ENCODE measurements at regions not wholly inside any gene's neighbourhood (a gene's known extent, or its start where the extent isn't known, plus 50 kb on each side); places are given as distances from the start of the nearest gene placed in this dataset.

- Histone ChIP-seq H3K4me2 (ENCODE audit: low read depth, low read length, poor library complexity, severe bottlenecking) (no peak overlapping the region), H3K9me3 (ENCODE audit: insufficient read depth, low read length) (no peaks in the 10 kb centered on the region), H3K9me2 (replicated peaks; ENCODE audit: insufficient read depth, low read length) (0 out of 2 replicates have a peak, but pooled peaks cover 3% of the 10 kb centered on the region), H3K36me3 (ENCODE audit: low read length) (no peaks in the 10 kb centered on the region), H3K27me3 (ENCODE audit: low read length) (no peaks in the 10 kb centered on the region), H4K20me1 (ENCODE audit: low read depth, low read length) (no peaks in the 10 kb centered on the region), H3K79me2 (ENCODE audit: insufficient read depth, low read length) (no peaks in the 10 kb centered on the region), H3F3A (ENCODE audit: insufficient read depth) (no peaks in the 10 kb centered on the region), H3K4me3 (ENCODE audit: insufficient read depth, low read length, poor library complexity, severe bottlenecking) (no peak overlapping the region), H3K27ac (ENCODE audit: low read depth, low read length) (no peak overlapping the region), H2AFZ (ENCODE audit: low read depth, low read length, severe bottlenecking) (no peak overlapping the region), H3K9ac (ENCODE audit: low read length) (no peak overlapping the region)
- TF ChIP-seq EZH2phosphoT487 (conservative IDR thresholded peaks at IDR 0.05; ENCODE audit: low read length): no peak
Observed at GRCh38 chr5:67543720-67544270, 347.2 kb upstream of the CD180 start.

GRCh38 chr5:67542479-67542878, 345.9 kb upstream of the CD180 start:
- H3K27me3 ChIP-seq (ENCODE audit: low read length): no peaks in the 10 kb centered on the region
- TF ChIP-seq CTCF (IDR thresholded peaks at IDR 0.05; ENCODE audit: insufficient read depth, low read length, poor library complexity, severe bottlenecking) (no peak), EZH2phosphoT487 (conservative IDR thresholded peaks at IDR 0.05; ENCODE audit: low read length) (no peak)

GRCh38 chr5:67541875-67542274, 345.3 kb upstream of the CD180 start:
- H3K27me3 ChIP-seq (ENCODE audit: low read length): no peaks in the 10 kb centered on the region
- H3K9me3 ChIP-seq (ENCODE audit: insufficient read depth, low read length): no peaks in the 10 kb centered on the region
- no peaks in the 10 kb centered on the region for H3F3A ChIP-seq (ENCODE audit: insufficient read depth)
- H2AFZ ChIP-seq (ENCODE audit: low read depth, low read length, severe bottlenecking): no peak overlapping the region
- no peak overlapping the region for H3K4me2 ChIP-seq (ENCODE audit: low read depth, low read length, poor library complexity, severe bottlenecking)
- H3K36me3 ChIP-seq (ENCODE audit: low read length): no peaks in the 10 kb centered on the region
- no peak overlapping the region for H3K27ac ChIP-seq (ENCODE audit: low read depth, low read length)
- no peaks in the 10 kb centered on the region for H3K79me2 ChIP-seq (ENCODE audit: insufficient read depth, low read length)
- no peaks in the 10 kb centered on the region for H4K20me1 ChIP-seq (ENCODE audit: low read depth, low read length)
- H3K4me3 ChIP-seq (ENCODE audit: insufficient read depth, low read length, poor library complexity, severe bottlenecking): no peak overlapping the region
- no peak overlapping the region for H3K9ac ChIP-seq (ENCODE audit: low read length)
- 0 out of 2 replicates have a peak, but pooled peaks cover 2% of the 10 kb centered on the region for H3K9me2 ChIP-seq (replicated peaks; ENCODE audit: insufficient read depth, low read length)
- no peak for TF ChIP-seq EZH2phosphoT487 (conservative IDR thresholded peaks at IDR 0.05; ENCODE audit: low read length)
- TF ChIP-seq CTCF (IDR thresholded peaks at IDR 0.05; ENCODE audit: insufficient read depth, low read length, poor library complexity, severe bottlenecking): no peak

More at GRCh38 chr5:67542479-67542878, 345.9 kb upstream of the CD180 start:
- H3F3A ChIP-seq (ENCODE audit: insufficient read depth): no peaks in the 10 kb centered on the region
- no peaks in the 10 kb centered on the region for H4K20me1 ChIP-seq (ENCODE audit: low read depth, low read length)
- no peak overlapping the region for H3K4me3 ChIP-seq (ENCODE audit: insufficient read depth, low read length, poor library complexity, severe bottlenecking)
- H3K9ac ChIP-seq (ENCODE audit: low read length): no peak overlapping the region
- no peak overlapping the region for H3K4me2 ChIP-seq (ENCODE audit: low read depth, low read length, poor library complexity, severe bottlenecking)
- H3K36me3 ChIP-seq (ENCODE audit: low read length): no peaks in the 10 kb centered on the region
- H3K9me3 ChIP-seq (ENCODE audit: insufficient read depth, low read length): no peaks in the 10 kb centered on the region
- H3K27ac ChIP-seq (ENCODE audit: low read depth, low read length): no peak overlapping the region
- no peak overlapping the region for H2AFZ ChIP-seq (ENCODE audit: low read depth, low read length, severe bottlenecking)
- H3K9me2 ChIP-seq (replicated peaks; ENCODE audit: insufficient read depth, low read length): 0 out of 2 replicates have a peak, but pooled peaks cover 3% of the 10 kb centered on the region
- H3K79me2 ChIP-seq (ENCODE audit: insufficient read depth, low read length): no peaks in the 10 kb centered on the region

- no peak overlapping the region for H3K27ac ChIP-seq (ENCODE audit: low read depth, low read length)
- H3K9ac ChIP-seq (ENCODE audit: low read length): no peak overlapping the region
- no peak overlapping the region for H2AFZ ChIP-seq (ENCODE audit: low read depth, low read length, severe bottlenecking)
- H3K79me2 ChIP-seq (ENCODE audit: insufficient read depth, low read length): no peaks in the 10 kb centered on the region
- no peak overlapping the region for H3K4me2 ChIP-seq (ENCODE audit: low read depth, low read length, poor library complexity, severe bottlenecking)
- no peaks in the 10 kb centered on the region for H3K36me3 ChIP-seq (ENCODE audit: low read length)
- H3K27me3 ChIP-seq (ENCODE audit: low read length): no peaks in the 10 kb centered on the region
- no peaks in the 10 kb centered on the region for H4K20me1 ChIP-seq (ENCODE audit: low read depth, low read length)
- H3K4me3 ChIP-seq (ENCODE audit: insufficient read depth, low read length, poor library complexity, severe bottlenecking): no peak overlapping the region
- TF ChIP-seq EZH2phosphoT487 (conservative IDR thresholded peaks at IDR 0.05; ENCODE audit: low read length) (no peak), CTCF (IDR thresholded peaks at IDR 0.05; ENCODE audit: insufficient read depth, low read length, poor library complexity, severe bottlenecking) (no peak)
- H3F3A ChIP-seq (ENCODE audit: insufficient read depth): no peaks in the 10 kb centered on the region
- H3K9me3 ChIP-seq (ENCODE audit: insufficient read depth, low read length): no peaks in the 10 kb centered on the region
- H3K9me2 ChIP-seq (replicated peaks; ENCODE audit: insufficient read depth, low read length): no peaks in the 10 kb centered on the region
Observed at GRCh38 chr5:67538855-67539506, 342.4 kb upstream of the CD180 start.
